Natural killer cell treated with Interleukin-12 subunit alpha and Interleukin-12 subunit beta and Interleukin-15 and Interleukin-18, amount 100 ng/mL, for 72 hours (primary cell): ENCODE measurements at regions not wholly inside any gene's neighbourhood (a gene's known extent, or its start where the extent isn't known, plus 50 kb on each side); places are given as distances from the start of the nearest gene placed in this dataset.

Experiments used
- ATAC-seq, 2 donors: fragments of 150-1000 bp; cut with Tn5 transposase in 1 of 2; sonication (Bioruptor Pico), chemical (Tn5 transposase) in 1 of 2; 2 replicates each; pipeline ENCODE4 v1.10.0; 2021
- DNase-seq: peaks from one replicate; pipeline ENCODE4 v3.0.0; 2022; ENCODE audit warnings: low spot score
- H3K27ac Mint-ChIP-seq, 2 donors: 1 replicate in 1 of 2; 2 replicates in 1 of 2; pipeline ENCODE4 v1.8.0; 2022; ENCODE audit warnings: mixed read lengths in 2 of 2, mild to moderate bottlenecking in 1 of 2, moderate library complexity in 1 of 2
- H3K27me3 Mint-ChIP-seq, 2 donors: 1 replicate in 1 of 2; 2 replicates in 1 of 2; pipeline ENCODE4 v1.8.0; 2022; ENCODE audit warnings: mixed read lengths in 2 of 2
- H3K36me3 Mint-ChIP-seq: one replicate; pipeline ENCODE4 v1.8.0; 2022; ENCODE audit warnings: mixed read lengths
- H3K4me1 Mint-ChIP-seq, 2 donors: 1 replicate in 1 of 2; 2 replicates in 1 of 2; pipeline ENCODE4 v1.8.0; 2022; ENCODE audit warnings: low read depth in 2 of 2, mixed read lengths in 2 of 2, mild to moderate bottlenecking in 1 of 2
- H3K4me3 Mint-ChIP-seq: one replicate; pipeline ENCODE4 v1.8.0; 2022; ENCODE audit warnings: mixed read lengths
- H3K9me3 Mint-ChIP-seq: 2 replicates; pipeline ENCODE4 v1.8.0; 2022; ENCODE audit warnings: mixed read lengths

- Mint-ChIP-seq H3K27ac (no peak overlapping the region), H3K4me3 (no peak overlapping the region), H3K36me3 (no peaks in the 10 kb centered on the region), H3K4me1 (no peaks in the 10 kb centered on the region), H3K9me3 (peaks cover 7% of the 10 kb centered on the region), H3K27me3 (no peaks in the 10 kb centered on the region)
- ATAC-seq (no peak), DNase-seq (no peak)
Measured at GRCh38 chr1:103373991-103374390, 151.5 kb upstream of the RNPC3 start.

GRCh38 chr1:103372866-103373265, 152.6 kb upstream of the RNPC3 start:
- peaks cover 3% of the 10 kb centered on the region for H3K9me3 Mint-ChIP-seq
- no peak for DNase-seq
- H3K36me3 Mint-ChIP-seq: no peaks in the 10 kb centered on the region
- no peak for ATAC-seq
- no peaks in the 10 kb centered on the region for H3K27me3 Mint-ChIP-seq
- H3K27ac Mint-ChIP-seq: no peak overlapping the region
- no peaks in the 10 kb centered on the region for H3K4me1 Mint-ChIP-seq
- no peak overlapping the region for H3K4me3 Mint-ChIP-seq

GRCh38 chr1:103371234-103371633, 154.3 kb upstream of the RNPC3 start:
- Mint-ChIP-seq H3K4me1 (no peaks in the 10 kb centered on the region), H3K4me3 (no peak overlapping the region), H3K36me3 (no peaks in the 10 kb centered on the region), H3K27ac (no peak overlapping the region), H3K9me3 (peaks cover 3% of the 10 kb centered on the region), H3K27me3 (no peaks in the 10 kb centered on the region)
- ATAC-seq: no peak
- DNase-seq: no peak

GRCh38 chr1:103367186-103367585, 158.3 kb upstream of the RNPC3 start:
- ATAC-seq (no peak), DNase-seq (no peak)
- Mint-ChIP-seq H3K27me3 (no peaks in the 10 kb centered on the region), H3K36me3 (no peaks in the 10 kb centered on the region), H3K4me1 (no peaks in the 10 kb centered on the region), H3K27ac (no peak overlapping the region), H3K9me3 (peaks cover 6% of the 10 kb centered on the region), H3K4me3 (no peak overlapping the region)

- Mint-ChIP-seq H3K27ac (no peak overlapping the region), H3K4me1 (no peaks in the 10 kb centered on the region), H3K27me3 (no peaks in the 10 kb centered on the region), H3K4me3 (no peak overlapping the region), H3K9me3 (peaks cover 6% of the 10 kb centered on the region), H3K36me3 (no peaks in the 10 kb centered on the region)
- no peak for DNase-seq
- ATAC-seq: no peak
Measured at GRCh38 chr1:103365860-103366569, 159.5 kb upstream of the RNPC3 start.

GRCh38 chr1:103363008-103363365, 162.5 kb upstream of the RNPC3 start:
- ATAC-seq (no peak), DNase-seq (no peak)
- Mint-ChIP-seq H3K4me1 (no peaks in the 10 kb centered on the region), H3K9me3 (peaks cover 3% of the 10 kb centered on the region), H3K4me3 (no peak overlapping the region), H3K27me3 (no peaks in the 10 kb centered on the region), H3K27ac (no peak overlapping the region), H3K36me3 (no peaks in the 10 kb centered on the region)

- no peak overlapping the region for H3K27ac Mint-ChIP-seq
- H3K36me3 Mint-ChIP-seq: no peaks in the 10 kb centered on the region
- H3K4me3 Mint-ChIP-seq: no peak overlapping the region
- peaks cover 7% of the 10 kb centered on the region for H3K9me3 Mint-ChIP-seq
- no peaks in the 10 kb centered on the region for H3K4me1 Mint-ChIP-seq
- H3K27me3 Mint-ChIP-seq: no peaks in the 10 kb centered on the region
- DNase-seq (no peak), ATAC-seq (no peak)
Measured at GRCh38 chr1:103362348-103363007, 163.0 kb upstream of the RNPC3 start.

- DNase-seq: no peak
- no peak overlapping the region for H3K27ac Mint-ChIP-seq
- no peak for ATAC-seq
- H3K4me1 Mint-ChIP-seq: no peaks in the 10 kb centered on the region
- H3K36me3 Mint-ChIP-seq: peaks cover 6% of the 10 kb centered on the region
- no peaks in the 10 kb centered on the region for H3K27me3 Mint-ChIP-seq
- no peak overlapping the region for H3K4me3 Mint-ChIP-seq
- peaks cover 19% of the 10 kb centered on the region for H3K9me3 Mint-ChIP-seq
Measured at GRCh38 chr1:103353391-103353790, 172.1 kb upstream of the RNPC3 start.

- H3K9me3 Mint-ChIP-seq: peaks cover 18% of the 10 kb centered on the region
Measured at GRCh38 chr1:103348136-103348535, 177.4 kb upstream of the RNPC3 start.

GRCh38 chr1:103344930-103345329, 180.6 kb upstream of the RNPC3 start:
- H3K4me3 Mint-ChIP-seq: no peak overlapping the region
- no peak overlapping the region for H3K27ac Mint-ChIP-seq
- H3K36me3 Mint-ChIP-seq: no peaks in the 10 kb centered on the region
- ATAC-seq: no peak
- no peaks in the 10 kb centered on the region for H3K4me1 Mint-ChIP-seq
- no peak for DNase-seq
- H3K27me3 Mint-ChIP-seq: no peaks in the 10 kb centered on the region
- peaks cover 15% of the 10 kb centered on the region for H3K9me3 Mint-ChIP-seq

More at GRCh38 chr1:103348136-103348535, 177.4 kb upstream of the RNPC3 start:
- ATAC-seq: no peak
- no peak overlapping the region for H3K4me3 Mint-ChIP-seq
- H3K36me3 Mint-ChIP-seq: no peaks in the 10 kb centered on the region
- no peak for DNase-seq
- no peaks in the 10 kb centered on the region for H3K27me3 Mint-ChIP-seq
- H3K27ac Mint-ChIP-seq: no peak overlapping the region
- H3K4me1 Mint-ChIP-seq: no peaks in the 10 kb centered on the region

GRCh38 chr1:103341377-103341880, 184.1 kb upstream of the RNPC3 start:
- H3K27me3 Mint-ChIP-seq: no peaks in the 10 kb centered on the region
- H3K4me3 Mint-ChIP-seq: no peak overlapping the region
- no peaks in the 10 kb centered on the region for H3K4me1 Mint-ChIP-seq
- H3K36me3 Mint-ChIP-seq: no peaks in the 10 kb centered on the region
- no peak overlapping the region for H3K27ac Mint-ChIP-seq
- peaks cover 11% of the 10 kb centered on the region for H3K9me3 Mint-ChIP-seq
- ATAC-seq (no peak), DNase-seq (no peak)

- H3K4me3 Mint-ChIP-seq: no peak overlapping the region
- peaks cover 10% of the 10 kb centered on the region for H3K9me3 Mint-ChIP-seq
- no peak for ATAC-seq
- no peak overlapping the region for H3K27ac Mint-ChIP-seq
- DNase-seq: no peak
- H3K27me3 Mint-ChIP-seq: no peaks in the 10 kb centered on the region
- H3K4me1 Mint-ChIP-seq: no peaks in the 10 kb centered on the region
- no peaks in the 10 kb centered on the region for H3K36me3 Mint-ChIP-seq
Measured at GRCh38 chr1:103337779-103338178, 187.7 kb upstream of the RNPC3 start.

- ATAC-seq (no peak), DNase-seq (no peak)
- Mint-ChIP-seq H3K27ac (no peak overlapping the region), H3K9me3 (peaks cover 9% of the 10 kb centered on the region), H3K4me1 (no peaks in the 10 kb centered on the region), H3K36me3 (no peaks in the 10 kb centered on the region), H3K27me3 (no peaks in the 10 kb centered on the region), H3K4me3 (no peak overlapping the region)
Measured at GRCh38 chr1:103336408-103336807, 189.1 kb upstream of the RNPC3 start.

- Mint-ChIP-seq H3K27ac (no peak overlapping the region), H3K27me3 (no peaks in the 10 kb centered on the region), H3K4me3 (no peak overlapping the region), H3K36me3 (no peaks in the 10 kb centered on the region), H3K4me1 (no peaks in the 10 kb centered on the region), H3K9me3 (peaks cover 10% of the 10 kb centered on the region)
- no peak for ATAC-seq
- no peak for DNase-seq
Measured at GRCh38 chr1:103333141-103333540, 192.4 kb upstream of the RNPC3 start.
